Activated naive CD4-positive, alpha-beta T cell treated with anti-CD3 and anti-CD28 coated beads for 36 hours (primary cell): ENCODE measurements at regions not wholly inside any gene's neighbourhood (a gene's known extent, or its start where the extent isn't known, plus 50 kb on each side); places are given as distances from the start of the nearest gene placed in this dataset.

Source experiments
- CTCF ChIA-PET: fragments of 350-600 bp; sonication (Branson Sonifier 250); formaldehyde crosslinking; loops from one replicate; lab custom pipeline; 2021; ENCODE audit warnings: antibody characterized with exemption; lab: Charles Lee
- DNase-seq: peaks from one replicate; pipeline ENCODE4 v3.0.0-alpha.2; 2020
- H3K27ac Mint-ChIP-seq: one replicate; pipeline ENCODE4 v1.8.0; 2021; ENCODE audit warnings: mild to moderate bottlenecking, mixed read lengths
- H3K27me3 Mint-ChIP-seq: one replicate; pipeline ENCODE4 v1.8.0; 2021; ENCODE audit warnings: low read depth, mixed read lengths
- H3K36me3 Mint-ChIP-seq: one replicate; pipeline ENCODE4 v1.8.0; 2021; ENCODE audit warnings: low read depth, mixed read lengths
- H3K4me1 Mint-ChIP-seq: one replicate; pipeline ENCODE4 v1.8.0; 2021; ENCODE audit warnings: low read depth, mixed read lengths
- H3K4me3 Mint-ChIP-seq: one replicate; pipeline ENCODE4 v1.8.0; 2021; ENCODE audit warnings: mild to moderate bottlenecking, moderate library complexity, mixed read lengths
- H3K9me3 Mint-ChIP-seq: one replicate; pipeline ENCODE4 v1.8.0; 2021; ENCODE audit warnings: mixed read lengths
- intact Hi-C: fragments of 100-400 bp; cut with micrococcal nuclease; formaldehyde crosslinking; loops from one replicate; pipeline ENCODE4 v1.15.1; 2023

- H3K4me1 Mint-ChIP-seq: peaks cover 4% of the 10 kb centered on the region
- H3K9me3 Mint-ChIP-seq: peaks cover 2% of the 10 kb centered on the region
- no peak for DNase-seq
- H3K27ac Mint-ChIP-seq: no peak overlapping the region
- H3K4me3 Mint-ChIP-seq: no peak overlapping the region
- intact Hi-C loops: no loop called here
- peaks cover 42% of the 10 kb centered on the region for H3K27me3 Mint-ChIP-seq
- CTCF ChIA-PET: no interaction called here
- no peaks in the 10 kb centered on the region for H3K36me3 Mint-ChIP-seq
Observed at GRCh38 chr13:26999499-26999898, 172.1 kb downstream of the USP12 start.

- H3K4me1 Mint-ChIP-seq: peaks cover 4% of the 10 kb centered on the region
- H3K36me3 Mint-ChIP-seq: no peaks in the 10 kb centered on the region
- H3K27ac Mint-ChIP-seq: no peak overlapping the region
- intact Hi-C loops: no loop called here
- H3K4me3 Mint-ChIP-seq: no peak overlapping the region
- DNase-seq: no peak
- CTCF ChIA-PET: interaction anchor here (2.3 kb wide), 1 partner anchor 13 kb away, joined by 8 read pairs; no protein-coding TSS in a partner anchor
- H3K9me3 Mint-ChIP-seq: peaks cover 2% of the 10 kb centered on the region
- peaks cover 33% of the 10 kb centered on the region for H3K27me3 Mint-ChIP-seq
Observed at GRCh38 chr13:26998292-26998691, 173.3 kb downstream of the USP12 start.

GRCh38 chr13:26996965-26997752, 174.5 kb downstream of the USP12 start:
- Mint-ChIP-seq H3K4me3 (no peak overlapping the region), H3K27ac (no peak overlapping the region), H3K36me3 (no peaks in the 10 kb centered on the region), H3K27me3 (peaks cover 31% of the 10 kb centered on the region), H3K4me1 (peaks cover 4% of the 10 kb centered on the region), H3K9me3 (peaks cover 2% of the 10 kb centered on the region)
- intact Hi-C loops: no loop called here
- CTCF ChIA-PET: interaction anchor here (0.6 to 2.3 kb wide), 3 partner anchors 12 to 320 kb away, joined by 3 to 8 read pairs (median 7); no protein-coding TSS in a partner anchor
- peak; percentile 35 for DNase-seq

- no peak for DNase-seq
- H3K9me3 Mint-ChIP-seq: peaks cover 2% of the 10 kb centered on the region
- peaks cover 29% of the 10 kb centered on the region for H3K27me3 Mint-ChIP-seq
- intact Hi-C loops: no loop called here
- peaks cover 4% of the 10 kb centered on the region for H3K4me1 Mint-ChIP-seq
- no peak overlapping the region for H3K4me3 Mint-ChIP-seq
- H3K36me3 Mint-ChIP-seq: no peaks in the 10 kb centered on the region
- CTCF ChIA-PET: interaction anchor here (1.0 kb wide), 1 partner anchor 378 kb away, joined by 3 read pairs; no protein-coding TSS in a partner anchor
- H3K27ac Mint-ChIP-seq: no peak overlapping the region
Observed at GRCh38 chr13:26995159-26995558, 176.5 kb downstream of the USP12 start.

- Mint-ChIP-seq H3K4me3 (no peak overlapping the region), H3K27me3 (peaks cover 25% of the 10 kb centered on the region), H3K36me3 (no peaks in the 10 kb centered on the region), H3K9me3 (peaks cover 2% of the 10 kb centered on the region), H3K4me1 (peaks cover 4% of the 10 kb centered on the region), H3K27ac (no peak overlapping the region)
- intact Hi-C loops: no loop called here
- no peak for DNase-seq
- CTCF ChIA-PET: no interaction called here
Observed at GRCh38 chr13:26993780-26994179, 177.8 kb downstream of the USP12 start.

GRCh38 chr13:26992951-26993719, 178.5 kb downstream of the USP12 start:
- Mint-ChIP-seq H3K27ac (no peak overlapping the region), H3K27me3 (peaks cover 23% of the 10 kb centered on the region), H3K9me3 (peaks cover 2% of the 10 kb centered on the region), H3K36me3 (no peaks in the 10 kb centered on the region), H3K4me1 (peaks cover 4% of the 10 kb centered on the region), H3K4me3 (no peak overlapping the region)
- no peak for DNase-seq
- intact Hi-C loops: no loop called here
- CTCF ChIA-PET: no interaction called here

GRCh38 chr13:26991508-26992181, 180.0 kb downstream of the USP12 start:
- Mint-ChIP-seq H3K27ac (no peak overlapping the region), H3K36me3 (no peaks in the 10 kb centered on the region), H3K9me3 (peaks cover 2% of the 10 kb centered on the region), H3K4me1 (no peaks in the 10 kb centered on the region), H3K27me3 (peaks cover 20% of the 10 kb centered on the region), H3K4me3 (no peak overlapping the region)
- intact Hi-C loops: no loop called here
- no peak for DNase-seq
- CTCF ChIA-PET: interaction anchor here (0.6 kb wide), 1 partner anchor 628 kb away, joined by 3 read pairs; no protein-coding TSS in a partner anchor

- Mint-ChIP-seq H3K27ac (no peak overlapping the region), H3K4me1 (no peaks in the 10 kb centered on the region), H3K4me3 (no peak overlapping the region), H3K9me3 (no peaks in the 10 kb centered on the region), H3K36me3 (no peaks in the 10 kb centered on the region), H3K27me3 (peaks cover 9% of the 10 kb centered on the region)
- no peak for DNase-seq
- intact Hi-C loops: loop anchor here (5.0 to 10.0 kb wide), 3 partner anchors 182 to 995 kb away; partner anchors contain the start of genes URAD and USP12
- CTCF ChIA-PET: interaction anchor here (0.6 to 7.6 kb wide), 4 partner anchors 359 to 849 kb away, joined by 3 to 145 read pairs (median 3); no protein-coding TSS in a partner anchor
Observed at GRCh38 chr13:26989957-26990713, 181.5 kb downstream of the USP12 start.

GRCh38 chr13:26989261-26989956, 182.2 kb downstream of the USP12 start:
- CTCF ChIA-PET: interaction anchor here (0.6 to 7.6 kb wide), 6 partner anchors 360 to 995 kb away, joined by 3 to 145 read pairs (median 3); no protein-coding TSS in a partner anchor
- H3K4me1 Mint-ChIP-seq: no peaks in the 10 kb centered on the region
- DNase-seq: no peak
- H3K4me3 Mint-ChIP-seq: no peak overlapping the region
- no peaks in the 10 kb centered on the region for H3K9me3 Mint-ChIP-seq
- H3K36me3 Mint-ChIP-seq: no peaks in the 10 kb centered on the region
- intact Hi-C loops: loop anchor here (5.0 to 10.0 kb wide), 3 partner anchors 183 to 995 kb away; partner anchors contain the start of genes URAD and USP12
- H3K27me3 Mint-ChIP-seq: peaks cover 8% of the 10 kb centered on the region
- no peak overlapping the region for H3K27ac Mint-ChIP-seq

GRCh38 chr13:26988059-26988769, 183.4 kb downstream of the USP12 start:
- Mint-ChIP-seq H3K4me3 (no peak overlapping the region), H3K4me1 (no peaks in the 10 kb centered on the region), H3K9me3 (no peaks in the 10 kb centered on the region), H3K27ac (no peak overlapping the region), H3K36me3 (no peaks in the 10 kb centered on the region), H3K27me3 (peaks cover 12% of the 10 kb centered on the region)
- CTCF ChIA-PET: interaction anchor here (0.6 to 7.6 kb wide), 8 partner anchors 16 to 996 kb away, joined by 3 to 145 read pairs (median 3); partner anchors contain the start of gene RASL11A
- no peak for DNase-seq
- intact Hi-C loops: loop anchor here (5.0 to 10.0 kb wide), 3 partner anchors 184 to 997 kb away; partner anchors contain the start of genes URAD and USP12
